Coronary artery (tissue), 2 donors: ENCODE measurements at regions not wholly inside any gene's neighbourhood (a gene's known extent, or its start where the extent isn't known, plus 50 kb on each side); places are given as distances from the start of the nearest gene placed in this dataset.

Experiments used
- DNase-seq: peaks from one replicate; pipeline ENCODE4 v3.0.0-alpha.2; 2017; ENCODE audit warnings: low spot score
- H3K27ac ChIP-seq, 2 donors: fragments of 200-600 bp; sonication (generic); one replicate each; pipeline ENCODE4 v1.5.1; 2016 to 2019
- H3K4me3 ChIP-seq: fragments of 200-600 bp; sonication (generic); 2 replicates; pipeline ENCODE4 v1.5.1; 2016; ENCODE audit warnings: mild to moderate bottlenecking, moderate library complexity
- CTCF ChIP-seq: fragments of 200-600 bp; sonication (generic); IDR thresholded peaks from one replicate; pipeline ENCODE4 v1.5.1; 2019; ENCODE audit warnings: antibody characterized with exemption

GRCh38 chr14:29236848-29237247 lies 470.3 kb downstream of the FOXG1 start:
- no peak for TF ChIP-seq CTCF
- H3K4me3 ChIP-seq: no peak overlapping the region
- DNase-seq: no peak
- no peak overlapping the region for H3K27ac ChIP-seq

GRCh38 chr14:29240066-29240465 lies 473.5 kb downstream of the FOXG1 start:
- no peak overlapping the region for H3K27ac ChIP-seq

GRCh38 chr14:29242755-29243754 lies 476.5 kb downstream of the FOXG1 start:
- no peak for DNase-seq
- TF ChIP-seq CTCF: no peak
- Histone ChIP-seq H3K27ac (no peak overlapping the region), H3K4me3 (peak overlapping the region; percentile 25)

More at GRCh38 chr14:29240066-29240465, 473.5 kb downstream of the FOXG1 start:
- no peak for TF ChIP-seq CTCF
- DNase-seq: no peak
- H3K4me3 ChIP-seq: no peak overlapping the region

GRCh38 chr14:29255692-29256091 lies 489.1 kb downstream of the FOXG1 start:
- Histone ChIP-seq H3K4me3 (no peak overlapping the region), H3K27ac (no peak overlapping the region)
- no peak for DNase-seq
- TF ChIP-seq CTCF: no peak

- TF ChIP-seq CTCF: no peak
- no peak overlapping the region for H3K4me3 ChIP-seq
- H3K27ac ChIP-seq: no peak overlapping the region
- DNase-seq: no peak
These were observed 496.4 kb downstream of the FOXG1 start for GRCh38 chr14:29262979-29263378.

GRCh38 chr14:29264865-29265264 lies 498.3 kb downstream of the FOXG1 start:
- TF ChIP-seq CTCF: no peak
- DNase-seq: no peak
- H3K4me3 ChIP-seq: no peak overlapping the region
- H3K27ac ChIP-seq: no peak overlapping the region

- no peak overlapping the region for H3K4me3 ChIP-seq
- no peak for DNase-seq
- no peak for TF ChIP-seq CTCF
- no peak overlapping the region for H3K27ac ChIP-seq
These were observed 499.3 kb downstream of the FOXG1 start for GRCh38 chr14:29265852-29266251.
